ENCODE measurements at regions not wholly inside any gene's neighbourhood (a gene's known extent, or its start where the extent isn't known, plus 50 kb on each side); places are given as distances from the start of the nearest gene placed in this dataset.

DNA sequence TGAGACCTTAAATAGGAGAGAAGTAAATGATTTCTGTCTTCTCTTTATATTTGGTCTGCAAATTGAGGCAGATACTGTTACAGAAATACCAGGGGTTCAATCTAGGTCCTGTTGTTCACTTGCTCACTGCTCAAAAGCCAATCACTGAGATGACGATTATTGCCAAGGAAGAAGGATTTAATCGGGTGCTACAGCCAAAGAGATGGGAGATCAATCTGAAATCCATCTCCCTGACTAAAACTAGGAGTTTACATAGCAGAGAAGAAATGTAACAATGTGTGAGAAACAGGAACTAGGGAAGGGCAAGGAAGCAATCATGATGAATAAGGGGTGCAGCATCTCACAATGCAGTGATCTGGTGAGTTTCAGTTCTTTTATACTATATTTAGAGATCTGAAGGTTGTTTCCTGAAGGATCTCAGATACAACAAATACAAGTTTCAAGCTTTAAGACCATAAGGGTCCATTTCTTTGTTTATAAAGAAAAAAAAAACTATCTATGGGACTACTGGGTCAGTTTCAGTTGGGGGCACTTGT lies 117.9 kb upstream of the FAM9B start:
- TF ChIP-seq EZH2 (IDR thresholded peaks at IDR 0.05; ENCODE audit: insufficient read depth, poor library complexity, severe bottlenecking) = no peak
- TF ChIP-seq EZH2phosphoT487 (IDR thresholded peaks at IDR 0.05; ENCODE audit: insufficient read depth, low read depth) = no peak

Data from GM23248 (cell line).